WERI-Rb-1 (cell line): ENCODE measurements at regions not wholly inside any gene's neighbourhood (a gene's known extent, or its start where the extent isn't known, plus 50 kb on each side); places are given as distances from the start of the nearest gene placed in this dataset.
"Not testable (repeated sequence)": the region's sequence is repeated elsewhere in the genome, so short reads cannot be mapped to it uniquely, and the experiment has no call there.

Experiments
- DNase-seq: peaks from one replicate; pipeline ENCODE4 v3.0.0-alpha.2; 2020
- H3K27ac ChIP-seq: fragments of 250-450 bp; sonication (Bioruptor Pico); 2 replicates; pipeline ENCODE4 v1.5.1; 2020; ENCODE audit warnings: mild to moderate bottlenecking, moderate library complexity
- H3K27me3 ChIP-seq: fragments of 250-450 bp; sonication (Bioruptor Pico); 2 replicates; pipeline ENCODE4 v1.5.1; 2021; ENCODE audit warnings: mild to moderate bottlenecking, low read depth, moderate library complexity; ENCODE audit not compliant: insufficient read depth, severe bottlenecking
- H3K36me3 ChIP-seq: fragments of 250-450 bp; sonication (Bioruptor Pico); 2 replicates; pipeline ENCODE4 v1.5.1; 2020; ENCODE audit warnings: mild to moderate bottlenecking, moderate library complexity
- H3K4me3 ChIP-seq: 2 replicates; pipeline ENCODE4 v1.5.1; 2011; ENCODE audit warnings: low read depth, mild to moderate bottlenecking, control low read depth, low read length
- H3K9me3 ChIP-seq: fragments of 250-450 bp; sonication (Bioruptor Pico); 2 replicates; pipeline ENCODE4 v1.5.1; 2021; ENCODE audit warnings: mild to moderate bottlenecking, moderate library complexity; ENCODE audit not compliant: severe bottlenecking
- TF ChIP-seq, protein P1 (sequence below): IDR thresholded peaks from 2 replicates; pipeline ENCODE4 v1.5.1; 2011; ENCODE audit warnings: low read depth, mild to moderate bottlenecking, control low read depth, inconsistent platforms, low read length

DNA sequence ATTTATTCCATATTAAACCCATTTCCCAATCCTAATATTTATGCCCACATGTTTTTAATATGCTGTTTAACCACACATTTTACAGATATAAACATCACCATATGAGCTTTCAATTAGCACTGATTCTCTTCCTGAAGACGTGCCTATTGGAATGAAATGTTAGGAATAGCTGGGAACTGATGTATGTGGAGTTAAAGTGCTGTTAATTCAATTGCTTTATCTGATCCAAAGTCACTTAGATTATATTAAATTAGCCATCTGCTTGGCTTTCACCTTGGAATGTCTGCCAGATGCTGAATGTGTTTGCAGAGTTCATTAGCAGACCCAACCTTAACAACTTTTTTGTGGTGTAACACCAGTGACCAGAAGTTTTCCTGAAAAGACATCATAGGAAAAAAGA lies 942.9 kb upstream of the KLHL29 start:
- Histone ChIP-seq H3K9me3 (no peaks in the 10 kb centered on the region), H3K27ac (no peak overlapping the region), H3K27me3 (no peaks in the 10 kb centered on the region), H3K36me3 (no peaks in the 10 kb centered on the region), H3K4me3 (no peak overlapping the region)
- DNase-seq, result peak; percentile 19
- TF ChIP-seq, protein P1, sequence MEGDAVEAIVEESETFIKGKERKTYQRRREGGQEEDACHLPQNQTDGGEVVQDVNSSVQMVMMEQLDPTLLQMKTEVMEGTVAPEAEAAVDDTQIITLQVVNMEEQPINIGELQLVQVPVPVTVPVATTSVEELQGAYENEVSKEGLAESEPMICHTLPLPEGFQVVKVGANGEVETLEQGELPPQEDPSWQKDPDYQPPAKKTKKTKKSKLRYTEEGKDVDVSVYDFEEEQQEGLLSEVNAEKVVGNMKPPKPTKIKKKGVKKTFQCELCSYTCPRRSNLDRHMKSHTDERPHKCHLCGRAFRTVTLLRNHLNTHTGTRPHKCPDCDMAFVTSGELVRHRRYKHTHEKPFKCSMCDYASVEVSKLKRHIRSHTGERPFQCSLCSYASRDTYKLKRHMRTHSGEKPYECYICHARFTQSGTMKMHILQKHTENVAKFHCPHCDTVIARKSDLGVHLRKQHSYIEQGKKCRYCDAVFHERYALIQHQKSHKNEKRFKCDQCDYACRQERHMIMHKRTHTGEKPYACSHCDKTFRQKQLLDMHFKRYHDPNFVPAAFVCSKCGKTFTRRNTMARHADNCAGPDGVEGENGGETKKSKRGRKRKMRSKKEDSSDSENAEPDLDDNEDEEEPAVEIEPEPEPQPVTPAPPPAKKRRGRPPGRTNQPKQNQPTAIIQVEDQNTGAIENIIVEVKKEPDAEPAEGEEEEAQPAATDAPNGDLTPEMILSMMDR, result no peak

DNA sequence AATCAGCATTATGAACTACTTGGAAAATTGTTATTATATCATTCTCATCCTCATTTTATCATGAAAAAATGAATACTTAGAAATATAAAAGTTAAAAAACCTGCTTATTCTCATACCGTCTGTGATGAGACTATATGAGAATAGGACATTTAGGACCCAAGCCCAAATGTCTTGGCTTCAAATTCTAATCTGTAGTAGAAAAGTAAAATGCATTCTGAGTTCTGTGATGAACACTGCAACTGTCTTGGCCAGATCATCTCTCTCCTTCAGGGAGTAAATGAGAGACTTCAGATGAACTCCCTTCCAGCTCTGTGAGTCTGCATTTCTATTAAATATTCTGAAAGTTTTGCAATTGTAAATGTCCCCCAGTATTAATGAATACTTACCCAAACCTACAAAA lies 940.7 kb upstream of the KLHL29 start:
- no peak for DNase-seq
- Histone ChIP-seq H3K27ac (no peak overlapping the region), H3K27me3 (no peaks in the 10 kb centered on the region), H3K4me3 (no peak overlapping the region), H3K9me3 (no peaks in the 10 kb centered on the region), H3K36me3 (no peaks in the 10 kb centered on the region)
- TF ChIP-seq, protein P1, result no peak

DNA sequence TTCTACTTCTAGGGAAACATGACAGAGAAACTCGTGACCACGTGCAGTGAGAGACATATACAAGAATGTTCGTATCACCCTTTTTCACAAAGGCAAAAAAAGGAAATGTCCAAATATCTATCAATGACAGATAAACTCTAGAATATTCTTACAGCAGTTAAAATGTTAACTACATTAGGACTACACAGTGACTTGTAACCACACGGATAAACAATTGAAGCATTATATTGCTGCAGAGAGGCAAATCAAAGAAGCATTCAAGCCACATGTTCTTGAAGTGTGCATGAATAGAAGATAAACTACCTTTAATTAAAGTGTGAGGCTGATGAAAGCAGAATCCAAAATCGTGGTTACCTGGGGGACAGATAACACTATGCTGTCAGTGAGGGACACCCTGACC lies 935.3 kb upstream of the KLHL29 start:
- TF ChIP-seq, protein P1, result no peak
- Histone ChIP-seq H3K4me3 (no peak overlapping the region), H3K27ac (no peak overlapping the region), H3K36me3 (no peaks in the 10 kb centered on the region), H3K27me3 (no peaks in the 10 kb centered on the region), H3K9me3 (no peaks in the 10 kb centered on the region)
- no peak for DNase-seq

DNA sequence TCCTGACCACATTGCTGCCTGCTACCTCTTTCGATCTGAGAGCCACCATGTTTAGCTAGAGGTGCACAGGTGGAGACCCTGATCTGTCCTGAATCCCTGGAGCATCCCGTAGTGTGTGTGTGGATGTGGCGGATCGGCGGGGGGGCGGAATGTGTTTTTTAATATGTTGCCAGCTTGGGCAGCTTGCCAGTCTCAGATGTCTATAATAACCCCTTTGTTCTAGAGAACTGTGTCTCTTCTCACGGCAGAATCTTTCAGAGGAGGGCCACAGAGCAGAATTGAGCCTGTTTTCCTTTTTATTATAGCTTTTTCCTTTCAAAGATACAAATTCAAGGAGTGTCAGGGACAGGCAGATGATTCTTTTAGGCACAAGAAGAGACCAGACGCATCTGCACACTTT lies 934.1 kb upstream of the KLHL29 start:
- H3K4me3 ChIP-seq, result no peak overlapping the region
- no peaks in the 10 kb centered on the region for H3K27me3 ChIP-seq
- no peak overlapping the region for H3K27ac ChIP-seq
- no peaks in the 10 kb centered on the region for H3K9me3 ChIP-seq
- TF ChIP-seq, protein P1, result no peak
- DNase-seq, result no peak
- H3K36me3 ChIP-seq, result no peaks in the 10 kb centered on the region

- no peaks in the 10 kb centered on the region for H3K27me3 ChIP-seq
- no peak overlapping the region for H3K4me3 ChIP-seq
- DNase-seq, result no peak
- TF ChIP-seq, protein P1, result no peak
- H3K27ac ChIP-seq, result no peak overlapping the region
- no peaks in the 10 kb centered on the region for H3K36me3 ChIP-seq
- H3K9me3 ChIP-seq, result no peaks in the 10 kb centered on the region
These were observed 930.0 kb upstream of the KLHL29 start for GRCh38 chr2:22454826-22455485.

GRCh38 chr2:22458440-22458839 lies 926.5 kb upstream of the KLHL29 start:
- H3K27ac ChIP-seq, result no peak overlapping the region
- H3K27me3 ChIP-seq, result no peaks in the 10 kb centered on the region
- TF ChIP-seq, protein P1, result no peak
- DNase-seq, result no peak
- no peak overlapping the region for H3K4me3 ChIP-seq
- H3K36me3 ChIP-seq, result no peaks in the 10 kb centered on the region
- no peaks in the 10 kb centered on the region for H3K9me3 ChIP-seq

DNA sequence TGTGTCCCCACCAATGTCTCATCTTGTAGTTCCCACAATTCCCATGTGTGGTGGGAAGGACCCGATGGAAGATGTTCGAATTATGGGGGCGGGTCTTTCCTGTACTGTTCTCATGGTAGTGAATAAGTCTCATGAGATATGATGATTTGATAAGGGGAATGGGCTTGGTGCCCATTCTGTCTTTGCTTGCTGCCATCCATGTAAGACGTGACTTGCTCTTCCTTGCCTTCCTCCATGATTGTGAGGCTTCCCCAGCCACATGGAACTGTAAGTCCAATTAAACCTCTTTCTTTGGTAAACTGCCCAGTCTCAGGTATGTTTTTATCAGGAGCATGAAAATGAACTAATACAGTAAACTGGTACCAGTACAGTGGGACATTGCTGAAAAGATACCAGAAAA lies 909.9 kb upstream of the KLHL29 start:
- H3K27ac ChIP-seq, H3K36me3 ChIP-seq, H3K27me3 ChIP-seq, DNase-seq, H3K9me3 ChIP-seq, H3K4me3 ChIP-seq: not testable (repeated sequence)
